Suprapubic skin (tissue), 3 donors: ENCODE measurements at regions not wholly inside any gene's neighbourhood (a gene's known extent, or its start where the extent isn't known, plus 50 kb on each side); places are given as distances from the start of the nearest gene placed in this dataset.

ENCODE experiments used
- EP300 ChIP-seq: sonication (generic); formaldehyde crosslinking; IDR thresholded peaks from one replicate; pipeline ENCODE4 v1.6.1; 2017; ENCODE audit warnings: antibody characterized with exemption
- TF ChIP-seq, protein P1 (sequence below), 2 donors: fragments of 200-600 bp in 1 of 2; fragments of 450-650 bp in 1 of 2; sonication (generic) in 1 of 2; IDR thresholded peaks; one replicate each; pipeline ENCODE4 v1.5.1; 2016 to 2019; ENCODE audit warnings: antibody characterized with exemption in 2 of 2, mild to moderate bottlenecking in 1 of 2, moderate library complexity in 1 of 2

GRCh38 chr4:23388255-23388654, 501.6 kb downstream of the PPARGC1A start:
- TF ChIP-seq EP300 = no peak
- TF ChIP-seq, protein P1, sequence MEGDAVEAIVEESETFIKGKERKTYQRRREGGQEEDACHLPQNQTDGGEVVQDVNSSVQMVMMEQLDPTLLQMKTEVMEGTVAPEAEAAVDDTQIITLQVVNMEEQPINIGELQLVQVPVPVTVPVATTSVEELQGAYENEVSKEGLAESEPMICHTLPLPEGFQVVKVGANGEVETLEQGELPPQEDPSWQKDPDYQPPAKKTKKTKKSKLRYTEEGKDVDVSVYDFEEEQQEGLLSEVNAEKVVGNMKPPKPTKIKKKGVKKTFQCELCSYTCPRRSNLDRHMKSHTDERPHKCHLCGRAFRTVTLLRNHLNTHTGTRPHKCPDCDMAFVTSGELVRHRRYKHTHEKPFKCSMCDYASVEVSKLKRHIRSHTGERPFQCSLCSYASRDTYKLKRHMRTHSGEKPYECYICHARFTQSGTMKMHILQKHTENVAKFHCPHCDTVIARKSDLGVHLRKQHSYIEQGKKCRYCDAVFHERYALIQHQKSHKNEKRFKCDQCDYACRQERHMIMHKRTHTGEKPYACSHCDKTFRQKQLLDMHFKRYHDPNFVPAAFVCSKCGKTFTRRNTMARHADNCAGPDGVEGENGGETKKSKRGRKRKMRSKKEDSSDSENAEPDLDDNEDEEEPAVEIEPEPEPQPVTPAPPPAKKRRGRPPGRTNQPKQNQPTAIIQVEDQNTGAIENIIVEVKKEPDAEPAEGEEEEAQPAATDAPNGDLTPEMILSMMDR (IDR thresholded peaks at IDR 0.05) = no peak
